HS-27A (cell line): ENCODE measurements at regions not wholly inside any gene's neighbourhood (a gene's known extent, or its start where the extent isn't known, plus 50 kb on each side); places are given as distances from the start of the nearest gene placed in this dataset.
"Not testable (repeated sequence)": the region's sequence is repeated elsewhere in the genome, so short reads cannot be mapped to it uniquely, and the experiment has no call there.

Source experiments
- DNase-seq: peaks from one replicate; pipeline ENCODE4 v3.0.0-alpha.2; 2012; ENCODE audit warnings: low read depth, missing footprints

DNA sequence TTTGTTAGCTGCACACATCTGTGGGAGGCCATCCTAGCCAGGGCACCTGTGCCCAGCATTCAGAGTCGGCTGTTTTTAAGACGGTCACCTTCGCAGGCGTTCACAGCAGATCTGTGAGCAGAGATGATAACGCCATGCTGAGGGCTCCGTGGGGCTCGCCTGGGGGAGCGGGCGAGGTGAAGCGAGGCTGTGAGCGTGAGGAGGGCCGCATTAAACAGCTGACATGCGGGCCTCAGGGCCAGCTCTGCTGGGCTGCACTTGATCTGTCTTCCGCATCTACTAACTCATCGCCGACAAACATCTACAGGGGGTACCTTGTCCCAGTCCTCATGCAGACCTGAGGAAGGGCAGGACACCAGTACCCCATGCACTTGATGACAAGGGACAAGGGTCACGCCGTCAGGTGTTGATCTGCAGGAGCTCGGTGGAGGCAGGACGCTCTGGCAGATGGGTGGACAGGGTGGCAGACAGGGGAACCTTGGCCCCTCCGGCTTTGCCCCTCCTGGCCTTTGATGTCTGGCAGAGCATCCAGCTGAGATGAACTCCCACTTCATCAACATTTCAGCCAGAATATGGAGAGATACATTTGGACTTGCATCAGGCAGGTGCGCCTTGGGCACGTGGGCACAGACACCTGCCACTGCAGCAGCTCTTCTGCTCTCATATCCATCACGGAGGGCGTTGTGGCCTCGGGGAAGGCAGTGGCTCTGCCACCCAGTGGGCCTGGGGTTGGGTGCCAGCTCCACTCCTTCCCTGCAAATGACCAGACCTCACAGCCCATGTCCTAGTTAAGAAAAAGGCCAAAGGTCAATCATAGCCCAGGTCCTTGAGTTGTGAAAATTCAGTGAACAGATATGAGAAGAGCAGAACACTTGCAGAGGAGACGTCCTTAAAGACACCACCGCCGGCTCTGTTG, 822.9 kb downstream of the BRD1 start:
- DNase-seq: no peak

DNA sequence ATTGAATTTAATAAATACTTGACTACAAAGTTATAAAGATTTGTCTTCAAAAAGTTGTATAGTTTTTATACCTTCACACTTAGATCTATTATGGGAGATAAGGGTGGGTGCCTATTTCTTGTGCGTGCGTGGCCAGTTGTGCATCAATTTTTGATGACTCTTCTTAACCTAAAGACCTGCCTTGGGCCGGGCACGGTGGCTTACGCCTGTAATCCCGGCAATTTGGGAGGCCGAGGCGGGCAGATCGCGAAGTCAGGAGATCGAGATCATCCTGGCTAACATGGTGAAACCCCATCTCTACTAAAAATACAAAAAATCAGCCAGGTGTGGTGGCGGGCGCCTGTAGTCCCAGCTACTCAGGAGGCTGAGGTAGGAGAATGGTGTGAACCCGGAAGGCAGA, 830.1 kb downstream of the BRD1 start:
- DNase-seq: not testable (repeated sequence)

DNA sequence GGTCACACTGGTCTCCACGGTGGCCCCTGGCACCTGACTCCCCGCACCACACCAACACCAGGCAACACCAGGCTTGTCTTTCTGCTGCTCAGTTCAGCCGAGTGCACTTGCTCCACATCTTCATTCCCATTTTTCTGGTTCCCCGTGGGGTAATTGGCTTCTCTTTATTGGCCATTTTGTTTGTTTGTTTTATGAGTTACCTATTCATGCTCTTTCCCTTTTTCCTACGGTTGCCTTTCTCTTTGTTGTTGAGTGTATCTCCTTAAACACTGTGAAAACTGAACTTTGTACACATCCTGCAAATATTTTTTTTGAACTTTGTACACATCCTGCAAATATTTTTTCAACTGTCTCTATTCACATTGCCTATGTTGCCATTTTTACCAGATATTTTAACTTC, 834.0 kb downstream of the BRD1 start:
- no peak for DNase-seq

GRCh38 chr22:48984639-48985038, 843.0 kb downstream of the BRD1 start:
- no peak for DNase-seq

DNA sequence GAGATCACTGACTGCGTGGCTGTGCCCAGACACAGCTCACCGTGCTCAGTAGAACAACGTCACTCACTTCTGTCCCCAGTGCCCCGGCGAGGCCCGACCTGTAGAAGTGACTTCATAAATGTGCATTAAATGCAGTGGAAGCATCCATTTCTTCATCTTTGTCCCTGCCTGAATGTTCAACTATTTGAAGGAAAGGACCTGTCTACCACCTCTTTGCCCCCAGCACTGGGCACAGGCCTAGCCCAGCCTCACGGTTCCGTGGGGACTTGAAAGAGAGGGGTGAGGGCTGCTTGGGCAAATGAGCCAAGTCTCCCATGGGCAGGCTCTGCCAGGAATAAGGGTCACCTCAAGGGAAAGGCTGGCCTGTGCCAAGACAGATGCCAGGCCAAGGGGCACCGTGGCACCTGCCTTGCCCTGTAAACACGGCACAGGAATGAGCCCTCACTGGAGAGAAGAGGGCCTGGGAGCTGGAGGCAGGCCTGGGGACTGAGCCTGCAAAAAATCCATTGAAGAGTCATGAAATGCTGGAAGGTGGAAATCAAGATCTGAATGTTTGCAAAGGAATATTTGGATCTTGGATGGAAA, 845.3 kb downstream of the BRD1 start:
- DNase-seq: no peak

DNA sequence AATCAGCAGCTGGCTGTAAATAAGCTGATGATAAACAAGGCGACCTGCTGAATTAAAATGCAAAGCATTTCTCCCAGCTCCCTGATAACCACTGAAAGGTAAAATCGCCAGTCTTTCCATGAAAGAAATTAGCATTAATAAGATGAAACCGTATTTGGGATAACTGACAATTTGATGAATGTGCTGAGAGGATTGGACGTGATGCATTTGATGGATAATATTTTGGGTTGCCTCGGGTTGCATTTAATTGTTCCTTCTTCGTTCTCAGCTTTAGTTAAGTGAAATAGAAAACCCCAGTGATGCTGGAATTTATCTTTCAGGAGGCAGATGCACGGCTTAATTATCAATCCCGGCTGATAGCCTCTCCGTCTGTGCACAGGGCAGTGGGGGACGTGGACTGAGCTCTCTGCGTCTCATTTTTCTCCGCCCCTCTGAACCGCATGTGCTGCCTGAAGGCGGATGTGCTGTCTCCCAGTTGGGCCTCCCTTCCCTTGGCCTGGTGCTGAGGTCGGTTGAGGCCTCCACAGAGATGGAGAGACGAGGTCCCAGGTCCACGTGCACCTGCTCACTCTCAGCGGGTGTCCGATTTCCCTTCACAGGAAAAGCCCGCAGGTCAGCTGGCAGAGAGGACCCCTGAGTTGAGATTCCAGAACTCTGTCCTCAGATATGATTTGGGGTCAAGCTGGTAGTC, 846.2 kb downstream of the BRD1 start:
- DNase-seq: no peak

DNA sequence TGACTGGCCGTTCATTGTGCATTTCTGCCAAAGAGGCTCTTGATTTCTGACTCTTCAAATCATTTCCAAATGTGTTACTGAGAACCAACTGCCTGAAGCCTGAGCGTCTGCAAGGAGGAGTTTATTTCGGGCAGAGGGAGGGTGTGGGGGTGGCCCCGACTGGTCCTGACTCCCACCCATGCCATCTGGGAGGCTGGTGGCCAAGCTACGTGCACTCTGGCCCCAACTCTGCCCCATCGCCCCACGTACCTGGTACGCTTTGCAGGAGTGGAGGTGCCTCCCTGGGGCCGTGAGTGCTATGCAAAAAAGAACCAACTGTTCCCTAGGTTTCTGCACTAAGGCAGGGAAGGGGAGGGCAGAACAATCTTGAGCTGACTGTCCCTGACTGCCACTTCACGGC, 846.8 kb downstream of the BRD1 start:
- no peak for DNase-seq

DNA sequence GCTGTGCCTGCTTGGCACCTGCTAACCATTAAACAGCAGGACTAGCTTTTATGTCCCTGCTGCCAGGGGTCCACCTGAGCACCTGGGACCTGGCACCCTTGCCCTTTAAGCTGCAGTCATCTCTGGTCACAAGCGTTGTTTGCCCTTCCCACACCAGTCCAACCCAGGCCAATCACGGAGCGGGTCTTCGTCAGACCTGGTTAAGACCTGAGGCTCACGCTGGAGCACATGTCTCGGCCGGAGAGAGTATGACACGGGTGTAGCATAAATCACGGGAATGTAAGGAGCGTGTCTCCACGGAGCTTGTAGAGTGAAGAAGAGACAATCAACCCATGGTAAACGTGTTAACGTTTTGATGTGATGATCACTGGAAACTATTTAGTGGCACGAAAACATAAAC, 847.3 kb downstream of the BRD1 start:
- DNase-seq: no peak

DNA sequence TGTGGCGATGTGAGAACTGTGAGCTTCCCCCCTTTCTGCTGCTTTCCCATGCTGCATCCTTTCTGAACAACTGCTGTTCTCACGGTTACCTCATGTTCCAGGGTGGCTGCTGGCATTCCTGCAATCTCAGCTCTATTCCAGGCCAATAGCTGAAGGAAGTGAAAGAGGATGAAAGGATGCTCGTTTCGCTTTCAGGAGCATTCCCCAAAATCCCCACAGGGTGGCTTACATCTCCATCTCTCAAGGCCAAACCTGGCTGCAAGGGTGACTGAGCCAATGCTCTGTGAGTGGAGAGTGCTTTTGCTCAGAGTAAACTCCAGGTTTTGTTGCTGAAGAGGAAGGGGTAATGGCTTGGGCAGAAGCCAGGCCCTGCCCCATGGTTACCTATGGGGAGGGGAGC, 848.2 kb downstream of the BRD1 start:
- no peak for DNase-seq

- DNase-seq: no peak
Observed at GRCh38 chr22:48976556-48977535, 850.8 kb downstream of the BRD1 start.

DNA sequence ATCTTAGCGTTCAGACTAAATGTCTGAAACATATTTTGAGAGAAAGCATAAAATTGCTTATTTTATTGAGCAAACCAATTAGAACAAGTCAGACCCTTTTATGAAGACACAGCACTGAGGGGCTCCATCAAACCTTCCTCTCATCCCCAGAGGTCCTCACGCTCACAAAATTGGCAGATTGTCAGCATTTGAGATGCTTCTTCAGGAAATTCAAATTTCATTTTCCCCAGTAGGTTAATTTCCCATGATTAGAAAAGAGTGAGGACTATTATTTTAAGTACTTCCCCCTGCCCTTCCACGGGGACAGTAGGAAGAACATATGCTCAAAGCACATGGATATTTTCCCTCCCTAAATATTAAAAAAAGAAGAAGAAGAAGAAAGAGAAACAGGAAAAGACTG, 851.8 kb downstream of the BRD1 start:
- no peak for DNase-seq

DNA sequence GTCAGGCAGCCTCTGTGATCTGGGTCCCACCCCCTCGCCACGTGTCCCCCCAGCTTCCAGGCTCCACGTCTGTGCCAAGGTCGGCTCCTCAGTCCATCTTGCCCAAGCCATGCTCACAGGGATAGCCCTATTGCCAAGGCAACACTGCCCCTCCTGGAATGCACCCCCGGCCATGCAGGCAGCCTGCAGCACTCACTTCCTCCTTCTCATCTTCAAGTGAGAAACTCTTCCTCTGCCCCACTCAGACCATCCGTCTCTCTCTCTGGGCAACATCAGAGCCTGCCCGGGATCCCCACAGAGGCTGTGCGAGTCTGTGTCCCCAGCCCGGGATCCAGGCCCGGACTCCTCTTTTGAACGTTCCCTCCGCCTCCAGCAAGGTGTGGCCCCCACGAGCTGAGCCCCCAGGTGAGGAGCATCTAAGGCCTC, 852.3 kb downstream of the BRD1 start:
- no peak for DNase-seq

GRCh38 chr22:48974443-48975315, 853.0 kb downstream of the BRD1 start:
- no peak for DNase-seq

DNA sequence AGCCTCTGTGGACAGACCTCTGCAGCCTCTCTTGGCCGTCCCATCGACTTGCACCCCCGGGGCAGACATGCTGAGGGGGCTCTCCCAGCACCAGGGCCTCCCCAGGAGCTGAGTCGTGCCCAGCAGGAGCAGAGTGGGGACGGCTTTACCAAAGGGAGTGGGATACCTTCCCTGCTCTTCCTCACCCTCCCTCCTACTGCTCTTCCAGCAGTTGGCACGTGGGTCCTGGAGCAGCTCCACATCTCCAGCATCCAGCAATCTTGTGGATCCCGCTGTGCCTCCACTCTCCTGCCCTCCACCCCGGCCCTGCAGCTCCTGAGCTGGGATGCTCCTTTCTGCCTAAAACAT, 854.0 kb downstream of the BRD1 start:
- no peak for DNase-seq

- no peak for DNase-seq
Observed at GRCh38 chr22:48972979-48973693, 854.5 kb downstream of the BRD1 start.

DNA sequence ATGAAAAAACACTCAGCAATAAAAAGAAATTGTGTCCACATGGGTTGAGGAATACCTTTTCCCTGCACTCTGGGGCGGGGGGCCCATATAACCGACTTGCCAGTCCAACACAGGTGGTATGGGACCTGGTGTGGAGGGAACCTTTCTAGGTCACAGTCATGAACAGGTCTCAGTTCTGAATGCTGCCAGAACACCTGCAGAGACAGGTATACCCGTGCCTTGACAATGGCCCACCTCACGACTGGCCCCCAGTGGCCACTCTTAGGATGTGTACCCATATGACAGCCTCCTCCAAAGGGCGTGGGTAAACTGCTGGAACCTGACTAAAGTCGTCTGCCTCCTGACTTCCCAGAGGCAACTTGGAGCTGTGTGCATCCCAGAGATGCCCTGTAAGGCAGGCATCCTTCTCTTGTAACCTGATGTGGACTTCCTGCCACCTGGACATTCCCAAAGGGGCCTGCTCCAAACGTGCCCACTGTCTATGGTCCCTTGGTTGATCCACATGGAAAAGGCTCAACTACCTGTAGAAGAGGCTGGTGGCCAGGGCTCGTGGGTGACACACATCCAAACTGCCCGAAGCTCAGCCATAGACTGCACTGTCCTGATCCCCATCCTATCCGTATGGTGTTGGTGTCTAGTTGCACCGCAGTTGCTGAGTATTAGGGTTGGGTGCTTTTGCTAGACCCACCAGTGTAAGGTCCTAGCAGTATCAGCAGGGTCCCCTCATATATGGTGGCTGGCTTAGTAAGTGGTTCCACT, 859.3 kb downstream of the BRD1 start:
- no peak for DNase-seq

DNA sequence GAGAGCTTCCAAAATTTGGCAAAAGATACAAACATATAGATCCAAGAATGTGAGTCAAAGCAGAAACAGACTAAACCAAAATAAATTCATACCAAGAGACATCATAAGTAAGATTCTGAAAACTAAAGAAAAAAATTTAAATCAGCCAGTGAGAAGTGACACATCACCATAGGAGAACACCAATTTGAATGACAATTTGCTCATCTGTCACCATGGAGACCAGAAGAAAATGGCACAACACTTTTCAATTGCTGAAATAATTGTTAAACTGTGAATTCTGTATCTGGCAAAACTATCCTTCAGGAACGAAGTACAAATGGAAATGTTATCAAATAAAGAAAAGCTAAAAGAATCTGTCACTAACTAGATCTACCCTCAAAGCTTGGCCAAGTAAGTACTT, 864.3 kb downstream of the BRD1 start:
- no peak for DNase-seq

DNA sequence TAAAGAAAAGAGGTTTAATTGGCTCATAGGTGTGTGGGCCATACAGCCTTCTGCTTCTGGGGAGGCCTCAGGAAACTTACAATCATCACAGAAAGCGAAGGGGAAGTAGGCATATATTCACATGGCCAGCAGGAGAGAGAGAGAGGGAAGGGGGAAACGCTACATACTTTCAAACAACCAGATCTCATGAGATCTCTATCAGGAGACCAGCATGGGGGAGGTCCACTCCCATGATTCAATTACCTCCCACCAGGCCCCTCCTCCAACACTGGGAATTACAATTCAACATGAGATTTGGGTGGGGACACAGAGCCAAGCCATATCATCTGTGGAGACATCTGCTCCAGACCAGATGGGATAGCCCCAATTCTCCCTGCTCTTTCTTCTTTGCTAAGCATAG, 866.0 kb downstream of the BRD1 start:
- DNase-seq: no peak

DNA sequence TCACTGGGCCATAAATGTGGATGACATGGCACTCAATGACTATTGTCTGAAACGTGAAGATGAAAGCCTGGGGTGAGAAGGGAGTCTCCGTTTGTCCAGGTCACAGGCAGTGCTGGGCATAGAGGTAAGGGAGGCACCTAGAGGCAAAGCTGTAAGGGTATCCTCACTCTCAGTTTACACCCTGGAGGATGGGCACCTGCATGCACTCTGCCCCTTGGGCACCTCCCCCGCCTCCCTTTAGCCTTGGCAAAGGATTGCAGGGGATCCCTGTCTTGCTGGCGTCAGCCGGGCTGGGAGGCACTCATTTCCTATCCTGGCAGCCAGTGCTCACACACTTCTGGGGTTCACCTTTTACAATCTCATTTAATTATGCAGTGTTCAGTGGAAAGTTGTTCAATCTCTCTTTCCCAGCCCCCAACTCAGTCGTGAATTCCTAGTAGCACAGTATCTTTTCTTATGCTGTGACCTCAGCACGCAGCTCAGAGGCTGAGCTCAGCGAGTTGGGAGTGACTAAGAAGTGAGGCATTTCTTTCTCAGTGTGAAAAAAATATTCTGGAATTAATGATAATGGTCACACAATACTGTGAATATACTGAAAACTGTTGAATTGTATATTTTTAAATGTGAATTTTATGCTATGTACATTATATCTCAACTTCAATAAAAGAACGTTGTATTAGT, 866.6 kb downstream of the BRD1 start:
- DNase-seq: no peak
